ENCODE measurements at regions not wholly inside any gene's neighbourhood (a gene's known extent, or its start where the extent isn't known, plus 50 kb on each side); places are given as distances from the start of the nearest gene placed in this dataset.

DNA sequence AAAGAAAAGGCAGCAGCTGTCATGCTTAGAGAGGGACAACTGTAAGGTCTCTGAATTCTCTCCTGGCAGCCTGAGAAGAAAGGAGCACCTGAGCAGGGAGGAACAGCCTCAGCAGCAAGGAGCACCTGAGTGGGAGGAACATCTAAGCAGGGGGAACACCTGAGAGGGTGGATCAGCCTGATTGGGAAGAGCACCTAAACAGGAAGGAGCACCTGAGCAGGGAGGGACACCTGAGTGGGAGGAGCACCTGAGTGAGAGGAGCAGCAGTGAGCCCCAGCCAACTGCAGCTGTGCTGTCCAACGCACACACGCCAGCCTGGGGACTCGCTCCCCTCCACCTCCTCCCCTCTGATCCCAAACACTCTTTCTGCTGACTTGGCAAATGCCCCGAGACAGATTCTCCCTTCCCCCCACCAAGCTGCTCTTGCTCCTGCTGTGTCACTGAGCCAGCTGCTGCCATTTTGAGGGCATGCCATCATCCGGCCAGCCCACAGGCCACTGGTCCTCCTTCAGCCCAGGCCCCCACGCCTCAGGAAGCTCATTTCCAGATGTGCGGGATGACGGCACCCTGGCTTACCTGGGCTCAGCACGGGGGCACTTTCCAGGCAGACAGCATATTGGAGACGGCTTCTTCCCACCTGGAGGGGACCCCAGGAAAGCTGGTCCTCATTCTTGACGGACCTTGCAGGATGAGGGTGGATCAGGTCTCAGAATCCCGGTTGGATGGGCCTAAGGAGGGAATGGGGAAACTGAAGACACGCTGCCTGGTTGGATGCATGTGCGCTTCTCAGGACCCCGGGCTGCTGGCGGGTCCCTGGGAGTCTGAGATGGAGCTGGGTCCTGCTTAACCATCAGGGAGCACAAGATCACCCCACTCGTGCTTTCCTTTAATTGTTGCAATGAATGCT, 57.7 kb upstream of the RBFOX3 start:
- Histone ChIP-seq H3K36me3 (ENCODE audit: insufficient read depth, low read length) (no peaks in the 10 kb centered on the region), H3K9me3 (ENCODE audit: control insufficient read depth, insufficient read depth, low read length) (0 out of 2 replicates have a peak, but pooled peaks cover 4% of the 10 kb centered on the region), H3K9ac (ENCODE audit: low read depth, low read length) (no peak overlapping the region), H3K4me1 (ENCODE audit: insufficient read depth, low read length) (no peaks in the 10 kb centered on the region)

GRCh38 chr17:79667746-79668145, 56.9 kb upstream of the RBFOX3 start:
- Histone ChIP-seq H3K36me3 (ENCODE audit: insufficient read depth, low read length) (no peaks in the 10 kb centered on the region), H3K4me1 (ENCODE audit: insufficient read depth, low read length) (no peaks in the 10 kb centered on the region), H3K9ac (ENCODE audit: low read depth, low read length) (no peak overlapping the region), H3K9me3 (ENCODE audit: control insufficient read depth, insufficient read depth, low read length) (no peaks in the 10 kb centered on the region)

GRCh38 chr17:79667121-79667715, 56.4 kb upstream of the RBFOX3 start:
- H3K9ac ChIP-seq (ENCODE audit: low read depth, low read length) = no peak overlapping the region
- H3K9me3 ChIP-seq (ENCODE audit: control insufficient read depth, insufficient read depth, low read length) = no peaks in the 10 kb centered on the region
- no peaks in the 10 kb centered on the region for H3K4me1 ChIP-seq (ENCODE audit: insufficient read depth, low read length)
- H3K36me3 ChIP-seq (ENCODE audit: insufficient read depth, low read length) = no peaks in the 10 kb centered on the region

- H3K9ac ChIP-seq (ENCODE audit: low read depth, low read length) = no peak overlapping the region
- no peaks in the 10 kb centered on the region; the same call in 1 of the 2 replicates for H3K9me3 ChIP-seq (ENCODE audit: control insufficient read depth, insufficient read depth, low read length)
- H3K36me3 ChIP-seq (ENCODE audit: insufficient read depth, low read length) = no peaks in the 10 kb centered on the region
- no peaks in the 10 kb centered on the region for H3K4me1 ChIP-seq (ENCODE audit: insufficient read depth, low read length)
These were observed 55.3 kb upstream of the RBFOX3 start for GRCh38 chr17:79666111-79666510.

DNA sequence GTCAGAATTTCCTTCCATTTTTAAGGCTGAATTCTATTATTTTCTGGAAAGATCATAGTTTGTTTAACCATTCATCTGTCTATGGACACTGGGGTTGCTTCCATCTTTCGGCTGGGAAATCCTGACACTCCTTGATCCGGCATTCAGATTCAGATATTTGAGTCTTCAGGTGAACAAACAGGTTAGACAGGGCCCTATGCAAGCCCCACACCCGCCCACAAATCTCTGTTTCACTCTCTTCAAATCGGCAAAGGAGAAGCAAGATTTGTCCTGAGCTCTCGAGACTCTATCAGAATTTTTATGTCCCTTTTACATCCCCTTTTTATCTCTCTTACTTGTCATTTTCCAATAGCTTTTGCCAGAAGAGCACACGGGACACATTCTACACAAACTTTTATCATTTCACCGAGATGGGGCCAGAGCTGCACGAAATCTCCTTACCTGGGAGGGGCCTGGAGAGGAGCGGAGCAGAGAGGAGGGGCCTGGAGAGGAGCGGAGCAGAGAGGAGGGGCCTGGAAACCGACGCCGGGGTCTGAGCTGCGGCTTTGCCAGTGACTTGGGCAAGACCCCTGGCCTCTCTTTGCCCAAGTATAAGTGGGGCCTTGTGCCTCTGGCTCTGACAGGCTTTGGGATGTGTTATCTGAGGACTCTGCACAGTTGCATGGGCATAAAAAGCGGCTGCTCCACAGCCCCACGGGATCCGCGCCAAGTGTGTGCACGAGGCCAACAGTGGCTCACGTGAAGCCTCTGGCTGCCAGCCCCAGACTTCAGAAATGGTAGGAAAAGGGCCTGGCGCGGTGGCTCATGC, 54.3 kb upstream of the RBFOX3 start:
- H3K36me3 ChIP-seq (ENCODE audit: insufficient read depth, low read length) = no peaks in the 10 kb centered on the region
- H3K4me1 ChIP-seq (ENCODE audit: insufficient read depth, low read length) = no peaks in the 10 kb centered on the region
- H3K9ac ChIP-seq (ENCODE audit: low read depth, low read length) = peak overlapping the region; percentile 25
- H3K9me3 ChIP-seq (ENCODE audit: control insufficient read depth, insufficient read depth, low read length) = no peaks in the 10 kb centered on the region; the same call in 1 of the 2 replicates

- H3K36me3 ChIP-seq (ENCODE audit: insufficient read depth, low read length) = no peaks in the 10 kb centered on the region
- H3K4me1 ChIP-seq (ENCODE audit: insufficient read depth, low read length) = no peaks in the 10 kb centered on the region
- no peaks in the 10 kb centered on the region; the same call in 1 of the 2 replicates for H3K9me3 ChIP-seq (ENCODE audit: control insufficient read depth, insufficient read depth, low read length)
- no peak overlapping the region for H3K9ac ChIP-seq (ENCODE audit: low read depth, low read length)
These were observed 50.6 kb upstream of the RBFOX3 start for GRCh38 chr17:79661292-79662041.
